GM12864 (cell line): ENCODE measurements at regions not wholly inside any gene's neighbourhood (a gene's known extent, or its start where the extent isn't known, plus 50 kb on each side); places are given as distances from the start of the nearest gene placed in this dataset.
"Not testable (repeated sequence)": the region's sequence is repeated elsewhere in the genome, so short reads cannot be mapped to it uniquely, and the experiment has no call there.

Experiments
- DNase-seq: peaks from one replicate; pipeline ENCODE4 v3.0.0-alpha.2; 2011; ENCODE audit warnings: low read depth
- H3K4me3 ChIP-seq: 2 replicates; pipeline ENCODE4 v1.5.1; 2011; ENCODE audit warnings: mild to moderate bottlenecking, low read depth, low read length, control low read depth
- TF ChIP-seq, protein P1 (sequence below): IDR thresholded peaks from 2 replicates; pipeline ENCODE4 v1.5.1; 2011; ENCODE audit warnings: low read depth, mild to moderate bottlenecking, moderate library complexity, low read length, control low read depth, inconsistent platforms; ENCODE audit errors: missing control alignments

DNA sequence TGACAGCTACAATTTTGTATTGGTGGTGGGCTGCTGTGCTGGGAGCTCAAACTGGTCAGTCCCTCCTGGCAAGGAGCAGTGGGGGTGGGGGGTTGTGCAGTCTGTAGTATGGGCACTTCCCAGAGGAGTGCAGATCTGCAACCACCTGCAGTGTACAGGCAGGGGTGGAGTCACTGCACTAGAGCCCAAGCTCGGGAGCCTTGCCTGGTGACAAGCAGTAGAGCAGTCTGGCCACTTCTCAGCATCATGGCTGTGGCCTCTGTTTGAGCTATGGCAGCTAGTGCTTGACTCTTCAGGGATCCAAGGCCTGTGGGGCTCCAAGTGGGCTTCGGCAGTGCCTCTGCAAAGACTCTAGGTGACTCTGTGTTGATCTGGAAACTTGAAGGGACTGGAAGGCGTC lies 585.1 kb upstream of the GRM3 start:
- TF ChIP-seq, protein P1, sequence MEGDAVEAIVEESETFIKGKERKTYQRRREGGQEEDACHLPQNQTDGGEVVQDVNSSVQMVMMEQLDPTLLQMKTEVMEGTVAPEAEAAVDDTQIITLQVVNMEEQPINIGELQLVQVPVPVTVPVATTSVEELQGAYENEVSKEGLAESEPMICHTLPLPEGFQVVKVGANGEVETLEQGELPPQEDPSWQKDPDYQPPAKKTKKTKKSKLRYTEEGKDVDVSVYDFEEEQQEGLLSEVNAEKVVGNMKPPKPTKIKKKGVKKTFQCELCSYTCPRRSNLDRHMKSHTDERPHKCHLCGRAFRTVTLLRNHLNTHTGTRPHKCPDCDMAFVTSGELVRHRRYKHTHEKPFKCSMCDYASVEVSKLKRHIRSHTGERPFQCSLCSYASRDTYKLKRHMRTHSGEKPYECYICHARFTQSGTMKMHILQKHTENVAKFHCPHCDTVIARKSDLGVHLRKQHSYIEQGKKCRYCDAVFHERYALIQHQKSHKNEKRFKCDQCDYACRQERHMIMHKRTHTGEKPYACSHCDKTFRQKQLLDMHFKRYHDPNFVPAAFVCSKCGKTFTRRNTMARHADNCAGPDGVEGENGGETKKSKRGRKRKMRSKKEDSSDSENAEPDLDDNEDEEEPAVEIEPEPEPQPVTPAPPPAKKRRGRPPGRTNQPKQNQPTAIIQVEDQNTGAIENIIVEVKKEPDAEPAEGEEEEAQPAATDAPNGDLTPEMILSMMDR, result no peak
- H3K4me3 ChIP-seq, result no peak overlapping the region
- no peak for DNase-seq

DNA sequence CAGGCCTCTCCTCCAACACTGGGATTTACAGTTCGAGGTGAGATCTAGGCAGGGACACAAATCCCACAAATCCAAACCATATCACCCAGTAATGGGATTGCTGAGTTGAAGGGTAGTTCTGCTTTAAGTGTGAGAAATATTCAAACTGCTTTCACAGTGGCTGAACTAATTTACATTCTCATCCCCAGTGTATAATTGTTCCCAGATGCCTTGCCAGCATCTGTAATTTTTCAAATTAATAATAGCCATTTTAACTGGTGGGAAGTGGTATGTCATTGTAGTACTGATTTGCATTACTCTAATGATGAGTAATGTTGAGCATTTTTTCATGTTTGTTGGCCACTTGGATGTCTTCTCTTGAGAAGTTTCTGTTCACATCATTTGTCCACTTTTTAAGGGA lies 592.8 kb upstream of the GRM3 start:
- DNase-seq, result no peak
- no peak overlapping the region for H3K4me3 ChIP-seq
- TF ChIP-seq, protein P1, result no peak

DNA sequence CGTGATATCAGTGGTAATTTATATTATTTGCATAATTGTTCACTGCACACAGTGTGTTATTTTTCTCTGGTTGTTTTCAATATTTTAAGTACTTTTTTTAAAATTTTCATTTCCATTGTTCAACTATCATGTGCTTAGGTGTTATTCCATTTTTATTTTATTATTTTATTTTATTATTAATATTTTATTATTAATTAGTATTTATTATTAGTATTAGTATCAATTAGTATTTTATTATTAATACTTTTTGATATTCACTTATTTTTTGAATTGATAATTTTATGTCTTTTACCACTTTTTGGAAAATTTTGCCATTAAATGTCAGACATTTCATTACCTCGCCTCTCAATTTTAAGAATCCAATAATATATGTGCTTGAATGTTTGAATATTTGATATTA lies 593.8 kb upstream of the GRM3 start:
- no peak overlapping the region for H3K4me3 ChIP-seq
- no peak for DNase-seq
- TF ChIP-seq, protein P1, result no peak

DNA sequence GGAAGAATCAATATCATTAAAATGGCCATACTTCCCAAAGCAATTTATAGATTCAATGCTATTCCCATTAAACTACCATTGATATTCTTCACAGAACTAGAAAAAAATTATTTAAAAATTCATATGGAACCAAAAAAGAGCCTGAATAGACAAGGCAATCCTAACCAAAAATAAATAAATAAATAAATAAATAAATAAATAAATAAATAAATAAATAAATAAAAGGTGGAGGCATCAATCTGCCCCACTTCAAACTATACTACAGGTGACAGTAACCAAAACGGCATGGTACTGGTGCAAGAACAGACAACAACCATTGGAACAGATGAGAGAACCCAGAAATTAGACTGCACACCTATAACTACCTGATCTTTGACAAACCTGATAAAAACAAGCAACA lies 598.5 kb upstream of the GRM3 start:
- not testable (repeated sequence) for H3K4me3 ChIP-seq, DNase-seq

DNA sequence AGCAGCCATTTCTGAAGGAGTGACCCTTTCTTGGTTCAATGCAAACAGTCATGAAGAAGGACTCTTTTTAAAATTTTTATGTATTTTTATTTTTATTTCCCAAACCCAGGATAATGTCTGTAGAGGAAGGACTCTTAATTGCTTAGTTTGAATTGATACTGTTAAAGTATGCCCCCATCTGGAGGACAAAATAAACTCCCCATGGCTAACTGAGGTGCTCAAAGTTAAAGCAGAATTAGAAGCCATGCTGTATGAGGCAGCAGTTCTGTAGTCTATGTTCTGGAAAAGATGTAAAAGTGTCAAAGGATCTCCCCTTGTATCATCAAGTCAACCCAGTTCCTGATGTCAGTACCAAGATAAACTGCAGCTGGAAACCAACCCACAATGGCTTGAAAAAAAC lies 617.9 kb upstream of the GRM3 start:
- DNase-seq, result no peak
- no peak overlapping the region for H3K4me3 ChIP-seq
- TF ChIP-seq, protein P1, result no peak

DNA sequence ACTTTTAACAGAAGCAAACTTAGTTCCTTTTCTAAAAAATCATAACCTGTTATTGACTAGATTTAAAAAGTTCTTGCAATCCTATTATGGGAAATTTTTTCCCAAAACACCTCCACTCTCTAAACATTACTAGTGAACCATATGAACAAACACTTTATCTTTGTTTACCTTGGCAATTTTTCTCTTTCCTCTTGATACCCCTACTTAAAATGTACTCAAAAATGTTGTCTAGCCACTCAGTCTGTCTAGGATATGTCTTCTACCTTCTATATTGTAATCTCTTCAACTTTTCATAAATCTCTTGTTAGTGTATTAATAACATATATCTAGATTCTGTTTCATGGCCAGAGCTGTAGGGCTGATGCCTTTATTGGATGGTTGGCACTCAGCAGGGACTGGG lies 630.0 kb upstream of the GRM3 start:
- no peak overlapping the region for H3K4me3 ChIP-seq
- no peak for DNase-seq
- TF ChIP-seq, protein P1, result no peak

DNA sequence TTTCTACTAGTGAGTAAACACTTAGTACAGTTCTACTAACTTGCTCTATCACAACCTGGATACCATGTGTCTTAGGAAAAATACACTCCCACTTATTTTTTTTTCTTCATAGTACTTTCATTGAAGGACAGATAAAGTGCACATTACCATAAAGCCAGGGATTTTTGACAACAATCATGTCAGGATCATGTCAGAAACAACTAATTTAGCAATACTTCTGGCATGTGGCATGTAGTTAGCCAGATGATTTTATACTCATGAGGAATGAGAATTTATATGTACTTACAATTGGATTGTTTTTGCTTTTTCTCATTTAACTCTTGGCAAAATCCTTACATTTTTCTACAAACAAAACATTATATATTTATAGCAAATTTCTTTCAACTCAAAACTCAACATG lies 630.7 kb upstream of the GRM3 start:
- DNase-seq, result no peak
- H3K4me3 ChIP-seq, result no peak overlapping the region
- TF ChIP-seq, protein P1, result no peak

DNA sequence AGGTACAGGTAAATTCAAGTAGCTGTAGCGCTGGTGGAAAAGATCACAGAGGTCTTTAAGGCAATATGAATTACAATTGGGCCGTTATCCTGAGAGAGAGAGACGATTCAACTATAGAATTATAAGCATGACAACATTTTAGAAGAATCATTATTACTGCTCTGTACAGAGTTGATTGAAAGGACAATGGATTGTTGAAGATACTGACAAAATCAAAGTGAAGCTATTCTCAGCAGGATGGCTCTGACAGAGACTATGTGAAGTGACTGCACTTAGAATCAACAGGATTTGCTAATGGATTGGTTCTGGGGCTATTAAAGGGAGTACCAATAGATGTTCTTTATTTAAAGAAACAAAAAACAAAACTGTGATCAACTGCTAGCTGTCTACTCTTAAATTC lies 634.8 kb upstream of the GRM3 start:
- TF ChIP-seq, protein P1, result no peak
- no peak overlapping the region for H3K4me3 ChIP-seq
- no peak for DNase-seq
